H9 (cell line): ENCODE measurements at regions not wholly inside any gene's neighbourhood (a gene's known extent, or its start where the extent isn't known, plus 50 kb on each side); places are given as distances from the start of the nearest gene placed in this dataset.

Experiments
- DNase-seq: peaks from one replicate; pipeline ENCODE4 v3.0.0-alpha.2; 2017
- H2AFZ ChIP-seq: one replicate; pipeline ENCODE4 v1.6.1; 2013; ENCODE audit warnings: mild to moderate bottlenecking, low read length, control low read depth, moderate library complexity
- H2AK5ac ChIP-seq: 2 replicates; pipeline ENCODE4 v1.6.1; 2013; ENCODE audit warnings: low read length, control low read depth, mixed read lengths; ENCODE audit not compliant: insufficient read length
- H2BK120ac ChIP-seq: one replicate; pipeline ENCODE4 v1.6.1; 2013; ENCODE audit warnings: low read depth, mild to moderate bottlenecking, low read length, control low read depth, inconsistent platforms; ENCODE audit not compliant: poor library complexity, severe bottlenecking
- H2BK12ac ChIP-seq: 2 replicates; pipeline ENCODE4 v1.6.1; 2013; ENCODE audit warnings: low read length, control low read depth, mixed read lengths, low read depth; ENCODE audit not compliant: insufficient read length
- H2BK15ac ChIP-seq: 2 replicates; pipeline ENCODE4 v1.6.1; 2013; ENCODE audit warnings: low read depth, low read length, control low read depth
- H2BK20ac ChIP-seq: one replicate; pipeline ENCODE4 v1.6.1; 2013; ENCODE audit warnings: low read depth, mild to moderate bottlenecking, low read length, control low read depth, inconsistent platforms; ENCODE audit not compliant: poor library complexity, severe bottlenecking
- H2BK5ac ChIP-seq: 2 replicates; pipeline ENCODE4 v1.6.1; 2013; ENCODE audit warnings: low read length, control low read depth, mixed read lengths; ENCODE audit not compliant: insufficient read length
- H3K14ac ChIP-seq: 2 replicates; pipeline ENCODE4 v1.6.1; 2013; ENCODE audit warnings: low read length, control low read depth; ENCODE audit not compliant: insufficient read depth
- H3K18ac ChIP-seq: 2 replicates; pipeline ENCODE4 v1.6.1; 2013; ENCODE audit warnings: low read depth, mild to moderate bottlenecking, mixed read lengths, low read length, control low read depth; ENCODE audit not compliant: insufficient read length
- H3K23ac ChIP-seq: 2 replicates; pipeline ENCODE4 v1.6.1; 2013; ENCODE audit warnings: low read length, control low read depth, mixed read lengths, low read depth; ENCODE audit not compliant: insufficient read length
- H3K23me2 ChIP-seq: 2 replicates; pipeline ENCODE4 v1.6.1; 2013; ENCODE audit warnings: low read depth, mild to moderate bottlenecking, mixed read lengths, low read length, control low read depth; ENCODE audit not compliant: insufficient read length, poor library complexity, severe bottlenecking
- H3K27ac ChIP-seq: 2 replicates; pipeline ENCODE4 v1.5.1; 2013; ENCODE audit warnings: low read length, control low read depth, mixed read lengths, low read depth; ENCODE audit not compliant: insufficient read length
- H3K27me3 ChIP-seq: 2 replicates; pipeline ENCODE4 v1.6.1; 2013; ENCODE audit warnings: low read length, control low read depth, inconsistent platforms; ENCODE audit not compliant: insufficient read depth
- H3K4ac ChIP-seq: 2 replicates; pipeline ENCODE4 v1.6.1; 2013; ENCODE audit warnings: low read depth, mild to moderate bottlenecking, control low read depth, inconsistent platforms, low read length, moderate library complexity
- H3K4me1 ChIP-seq: 2 replicates; pipeline ENCODE4 v1.6.1; 2013; ENCODE audit warnings: low read length, control low read depth, inconsistent platforms; ENCODE audit not compliant: insufficient read depth
- H3K4me2 ChIP-seq: 2 replicates; pipeline ENCODE4 v1.6.1; 2013; ENCODE audit warnings: low read length, control low read depth, mixed read lengths; ENCODE audit not compliant: insufficient read length, insufficient read depth
- H3K56ac ChIP-seq: 2 replicates; pipeline ENCODE4 v1.6.1; 2013; ENCODE audit warnings: low read depth, mild to moderate bottlenecking, mixed read lengths, low read length, control low read depth; ENCODE audit not compliant: insufficient read length
- H3K79me1 ChIP-seq: 2 replicates; pipeline ENCODE4 v1.6.1; 2013; ENCODE audit warnings: low read depth, mild to moderate bottlenecking, moderate library complexity, low read length, control low read depth, inconsistent platforms; ENCODE audit not compliant: insufficient read depth, poor library complexity, severe bottlenecking
- H3K79me2 ChIP-seq: 2 replicates; pipeline ENCODE4 v1.6.1; 2013; ENCODE audit warnings: low read length, control low read depth, inconsistent platforms; ENCODE audit not compliant: insufficient read depth
- H3K9ac ChIP-seq: 2 replicates; pipeline ENCODE4 v1.6.1; 2013; ENCODE audit warnings: low read length, control low read depth, mixed read lengths; ENCODE audit not compliant: insufficient read length; ENCODE audit errors: extremely low read depth
- H3K9me3 ChIP-seq: one replicate; pipeline ENCODE4 v1.6.1; 2013; ENCODE audit warnings: low read depth, low read length, inconsistent platforms; ENCODE audit not compliant: control insufficient read depth
- H3T11ph ChIP-seq: one replicate; pipeline ENCODE4 v1.6.1; 2013; ENCODE audit warnings: mild to moderate bottlenecking, low read length, control low read depth, inconsistent platforms
- H4K20me1 ChIP-seq: one replicate; pipeline ENCODE4 v1.6.1; 2013; ENCODE audit not compliant: control insufficient read depth, insufficient read length, insufficient read depth
- H4K5ac ChIP-seq: 2 replicates; pipeline ENCODE4 v1.6.1; 2013; ENCODE audit warnings: low read depth, mild to moderate bottlenecking, mixed read lengths, low read length, control low read depth; ENCODE audit not compliant: insufficient read length
- H4K8ac ChIP-seq: replicated peaks from 2 replicates; pipeline ENCODE4 v1.6.1; 2013; ENCODE audit warnings: low read length, control low read depth, mixed read lengths, low read depth; ENCODE audit not compliant: insufficient read length
- H4K91ac ChIP-seq: 2 replicates; pipeline ENCODE4 v1.6.1; 2013; ENCODE audit warnings: low read depth, mild to moderate bottlenecking, moderate library complexity, mixed read lengths, low read length, control low read depth; ENCODE audit not compliant: insufficient read length
- H3K27ac Mint-ChIP-seq, 3 experiments: 2 replicates in 2 of 3; 3 replicates in 1 of 3; pipeline ENCODE4 v1.8.0; 2020 to 2021; ENCODE audit warnings: mixed read lengths in 3 of 3, mild to moderate bottlenecking in 1 of 3, moderate library complexity in 1 of 3
- H3K27me3 Mint-ChIP-seq: 2 replicates; pipeline ENCODE4 v1.8.0; 2021; ENCODE audit warnings: low read depth, mild to moderate bottlenecking, moderate library complexity, mixed read lengths
- H3K36me3 Mint-ChIP-seq, 3 experiments: 2 replicates in 2 of 3; 3 replicates in 1 of 3; pipeline ENCODE4 v1.8.0; 2020 to 2021; ENCODE audit warnings: low read depth in 3 of 3, mixed read lengths in 3 of 3; ENCODE audit not compliant: insufficient read depth in 1 of 3
- H3K4me1 Mint-ChIP-seq, 2 experiments: 2 replicates each; pipeline ENCODE4 v1.8.0; 2020; ENCODE audit warnings: mixed read lengths in 2 of 2
- H3K4me3 Mint-ChIP-seq, 2 experiments: 2 replicates in 1 of 2; 3 replicates in 1 of 2; pipeline ENCODE4 v1.8.0; 2020 to 2021; ENCODE audit warnings: mild to moderate bottlenecking in 2 of 2, mixed read lengths in 2 of 2, moderate library complexity in 1 of 2
- H3K9me3 Mint-ChIP-seq, 2 experiments: 2 replicates in 1 of 2; 3 replicates in 1 of 2; pipeline ENCODE4 v1.8.0; 2020; ENCODE audit warnings: mild to moderate bottlenecking in 2 of 2, mixed read lengths in 2 of 2, moderate library complexity in 1 of 2
- WGBS: extraction: QIAGEN DNeasy Blood & Tissue Kit; methylation state at CpG from one replicate; pipeline ENCODE4 v1.1.7; 2013; ENCODE audit warnings: missing lambda C conversion rate, low lambda C conversion rate, mixed read lengths; ENCODE audit not compliant: insufficient read length; ENCODE audit errors: extremely low coverage; 5-methylcytosine and 5-hydroxymethylcytosine counted together
- TF ChIP-seq, protein P1 (sequence below): fragments of 200-600 bp; sonication (generic); conservative IDR thresholded peaks from 3 replicates; pipeline ENCODE4 v1.8.0; 2021; ENCODE audit warnings: antibody characterized with exemption, mild to moderate bottlenecking

GRCh38 chr12:18998343-18999261 lies 130.9 kb upstream of the PLEKHA5 start:
- H3K4ac ChIP-seq = no peak overlapping the region
- no peak overlapping the region for H3K18ac ChIP-seq
- H3K27ac ChIP-seq = no peak overlapping the region
- no peak overlapping the region for H4K5ac ChIP-seq
- no peak overlapping the region for H2BK120ac ChIP-seq
- H3K4me1 Mint-ChIP-seq = peaks cover 10 to 16% of the 10 kb centered on the region in 2 experiments
- H3K79me2 ChIP-seq = no peaks in the 10 kb centered on the region
- H3K4me1 ChIP-seq = peaks cover 6% of the 10 kb centered on the region; the same call in 1 of the 2 replicates
- no peak overlapping the region for H2AFZ ChIP-seq
- H3K23ac ChIP-seq = no peak overlapping the region
- no peak overlapping the region for H2BK20ac ChIP-seq
- H3K9me3 Mint-ChIP-seq = peaks cover 0 to 3% of the 10 kb centered on the region in 2 experiments; a peak in 2 of 5 replicates
- H3K9me3 ChIP-seq = no peaks in the 10 kb centered on the region
- H3K27me3 ChIP-seq = no peaks in the 10 kb centered on the region
- no peak overlapping the region for H2BK12ac ChIP-seq
- no peak overlapping the region for H4K91ac ChIP-seq
- H4K8ac ChIP-seq = no peak overlapping the region
- H3K79me1 ChIP-seq = no peaks in the 10 kb centered on the region
- no peak overlapping the region for H3K14ac ChIP-seq
- no peak overlapping the region for H3T11ph ChIP-seq
- H4K20me1 ChIP-seq = no peaks in the 10 kb centered on the region
- no peaks in the 10 kb centered on the region for H3K23me2 ChIP-seq
- H3K27me3 Mint-ChIP-seq = no peaks in the 10 kb centered on the region
- TF ChIP-seq, protein P1, sequence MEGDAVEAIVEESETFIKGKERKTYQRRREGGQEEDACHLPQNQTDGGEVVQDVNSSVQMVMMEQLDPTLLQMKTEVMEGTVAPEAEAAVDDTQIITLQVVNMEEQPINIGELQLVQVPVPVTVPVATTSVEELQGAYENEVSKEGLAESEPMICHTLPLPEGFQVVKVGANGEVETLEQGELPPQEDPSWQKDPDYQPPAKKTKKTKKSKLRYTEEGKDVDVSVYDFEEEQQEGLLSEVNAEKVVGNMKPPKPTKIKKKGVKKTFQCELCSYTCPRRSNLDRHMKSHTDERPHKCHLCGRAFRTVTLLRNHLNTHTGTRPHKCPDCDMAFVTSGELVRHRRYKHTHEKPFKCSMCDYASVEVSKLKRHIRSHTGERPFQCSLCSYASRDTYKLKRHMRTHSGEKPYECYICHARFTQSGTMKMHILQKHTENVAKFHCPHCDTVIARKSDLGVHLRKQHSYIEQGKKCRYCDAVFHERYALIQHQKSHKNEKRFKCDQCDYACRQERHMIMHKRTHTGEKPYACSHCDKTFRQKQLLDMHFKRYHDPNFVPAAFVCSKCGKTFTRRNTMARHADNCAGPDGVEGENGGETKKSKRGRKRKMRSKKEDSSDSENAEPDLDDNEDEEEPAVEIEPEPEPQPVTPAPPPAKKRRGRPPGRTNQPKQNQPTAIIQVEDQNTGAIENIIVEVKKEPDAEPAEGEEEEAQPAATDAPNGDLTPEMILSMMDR = no peak
- H3K27ac Mint-ChIP-seq = no peak overlapping the region
- no CpG with 5 or more reads among the region's 9 CpGs for WGBS
- H3K4me3 Mint-ChIP-seq = no peak overlapping the region
- H2BK5ac ChIP-seq = no peak overlapping the region
- no peak overlapping the region for H3K9ac ChIP-seq
- no peak overlapping the region for H2AK5ac ChIP-seq
- no peak overlapping the region for H3K4me2 ChIP-seq
- H3K36me3 Mint-ChIP-seq = peaks cover 1 to 4% (median 2%) of the 10 kb centered on the region in 3 experiments; a peak in 3 of 7 replicates
- no peak overlapping the region for H3K56ac ChIP-seq
- H2BK15ac ChIP-seq = no peak overlapping the region
- no peak for DNase-seq
